IgD-negative memory B cell (primary cell): ENCODE measurements at regions not wholly inside any gene's neighbourhood (a gene's known extent, or its start where the extent isn't known, plus 50 kb on each side); places are given as distances from the start of the nearest gene placed in this dataset.
"Not testable (repeated sequence)": the region's sequence is repeated elsewhere in the genome, so short reads cannot be mapped to it uniquely, and the experiment has no call there.

ENCODE experiments used
- H3K27ac Mint-ChIP-seq, 3 donors: one replicate each; pipeline ENCODE4 v1.8.0; 2020 to 2022; ENCODE audit warnings: mild to moderate bottlenecking in 3 of 3, mixed read lengths in 3 of 3, moderate library complexity in 1 of 3
- H3K27me3 Mint-ChIP-seq: one replicate; pipeline ENCODE4 v1.8.0; 2021; ENCODE audit warnings: mixed read lengths
- H3K36me3 Mint-ChIP-seq: one replicate; pipeline ENCODE4 v1.8.0; 2020; ENCODE audit warnings: mild to moderate bottlenecking, mixed read lengths
- H3K4me1 Mint-ChIP-seq, 3 donors: one replicate each; pipeline ENCODE4 v1.8.0; 2020 to 2022; ENCODE audit warnings: mixed read lengths in 3 of 3, mild to moderate bottlenecking in 1 of 3
- H3K4me3 Mint-ChIP-seq, 4 donors: one replicate each; pipeline ENCODE4 v1.8.0; 2020 to 2022; ENCODE audit warnings: mild to moderate bottlenecking in 4 of 4, mixed read lengths in 4 of 4, moderate library complexity in 3 of 4
- H3K9me3 Mint-ChIP-seq, 3 donors: one replicate each; pipeline ENCODE4 v1.8.0; 2020 to 2021; ENCODE audit warnings: mixed read lengths in 3 of 3, mild to moderate bottlenecking in 1 of 3

GRCh38 chr4:79266136-79266535 is 59.7 kb downstream of the NAA11 start:
- Mint-ChIP-seq H3K4me1 (no peaks in the 10 kb centered on the region), H3K36me3 (peaks cover 2% of the 10 kb centered on the region), H3K27ac (no peak overlapping the region), H3K9me3 (no peaks in the 10 kb centered on the region), H3K27me3 (no peaks in the 10 kb centered on the region), H3K4me3 (no peak overlapping the region)

GRCh38 chr4:79259242-79259641 is 66.6 kb downstream of the NAA11 start:
- Mint-ChIP-seq H3K4me3 (no peak overlapping the region), H3K27ac (no peak overlapping the region), H3K4me1 (no peaks in the 10 kb centered on the region), H3K27me3 (no peaks in the 10 kb centered on the region), H3K36me3 (no peaks in the 10 kb centered on the region), H3K9me3 (peaks cover 0 to 2% (median 0%) of the 10 kb centered on the region in 3 donors)

GRCh38 chr4:79258614-79259176 is 67.2 kb downstream of the NAA11 start:
- Mint-ChIP-seq H3K27ac (no peak overlapping the region), H3K4me3 (no peak overlapping the region), H3K9me3 (peaks cover 0 to 2% (median 0%) of the 10 kb centered on the region in 3 donors), H3K36me3 (no peaks in the 10 kb centered on the region), H3K4me1 (no peaks in the 10 kb centered on the region), H3K27me3 (no peaks in the 10 kb centered on the region)

DNA sequence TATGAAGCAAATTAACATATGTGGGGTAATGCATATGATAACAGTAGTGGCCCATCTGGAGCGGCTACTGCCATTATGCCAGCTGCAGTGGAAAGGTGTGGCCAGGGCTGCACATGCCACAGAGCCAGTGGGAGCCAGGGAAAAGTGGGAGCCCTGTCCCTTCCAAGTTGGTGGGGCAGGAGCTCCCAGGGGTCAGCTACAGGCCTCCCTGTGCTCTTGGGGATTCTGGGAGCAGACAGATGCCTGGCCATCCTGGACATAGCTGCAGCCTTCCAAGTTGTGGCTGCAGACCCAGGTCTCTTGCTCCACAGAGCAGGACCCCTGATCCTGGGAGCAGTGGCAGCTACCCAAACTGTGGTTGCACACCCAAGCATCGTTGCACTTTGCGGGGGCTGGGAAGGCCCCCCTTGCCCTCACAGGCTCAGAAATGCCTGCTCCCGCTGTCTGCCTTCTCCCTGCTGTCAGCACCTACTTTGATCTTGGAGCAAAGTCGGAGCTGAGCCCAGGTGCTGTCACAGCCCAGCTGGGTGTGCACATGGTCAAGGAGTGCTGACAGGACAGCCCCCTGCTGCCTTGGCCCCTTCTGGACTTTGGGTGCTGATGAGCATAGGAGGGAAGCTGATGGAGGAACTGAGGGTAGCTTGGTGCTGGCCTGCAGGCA is 67.8 kb downstream of the NAA11 start:
- H3K4me3 Mint-ChIP-seq, result no peak overlapping the region
- H3K9me3 Mint-ChIP-seq, result peaks cover 0 to 2% (median 0%) of the 10 kb centered on the region in 3 donors
- H3K36me3 Mint-ChIP-seq, result no peaks in the 10 kb centered on the region
- H3K27ac Mint-ChIP-seq, result no peak overlapping the region
- no peaks in the 10 kb centered on the region for H3K27me3 Mint-ChIP-seq
- H3K4me1 Mint-ChIP-seq, result no peaks in the 10 kb centered on the region

DNA sequence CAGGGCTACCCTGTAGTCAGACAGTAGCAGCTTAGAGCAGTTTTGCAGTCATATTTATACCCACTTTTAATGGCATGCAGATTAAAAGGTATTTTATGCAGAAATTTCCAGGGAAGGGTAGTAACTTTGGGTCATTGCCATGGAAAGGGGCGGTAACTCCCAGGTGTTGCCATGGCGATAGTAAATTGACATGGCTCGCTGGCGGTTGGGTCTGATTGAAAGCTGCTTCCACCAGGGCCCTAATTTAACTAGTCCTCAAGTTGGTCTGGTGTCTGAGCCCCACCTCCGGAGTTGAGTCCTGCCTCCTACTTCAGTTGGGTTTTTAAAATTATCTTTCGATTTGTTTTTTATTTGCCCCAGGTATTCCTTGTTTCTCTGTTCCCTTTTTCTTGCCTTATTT is 70.1 kb downstream of the NAA11 start:
- no peaks in the 10 kb centered on the region for H3K4me1 Mint-ChIP-seq
- peaks cover 0 to 2% (median 0%) of the 10 kb centered on the region in 3 donors for H3K9me3 Mint-ChIP-seq
- H3K36me3 Mint-ChIP-seq, result no peaks in the 10 kb centered on the region
- no peak overlapping the region for H3K27ac Mint-ChIP-seq
- no peak overlapping the region for H3K4me3 Mint-ChIP-seq
- H3K27me3 Mint-ChIP-seq, result no peaks in the 10 kb centered on the region

DNA sequence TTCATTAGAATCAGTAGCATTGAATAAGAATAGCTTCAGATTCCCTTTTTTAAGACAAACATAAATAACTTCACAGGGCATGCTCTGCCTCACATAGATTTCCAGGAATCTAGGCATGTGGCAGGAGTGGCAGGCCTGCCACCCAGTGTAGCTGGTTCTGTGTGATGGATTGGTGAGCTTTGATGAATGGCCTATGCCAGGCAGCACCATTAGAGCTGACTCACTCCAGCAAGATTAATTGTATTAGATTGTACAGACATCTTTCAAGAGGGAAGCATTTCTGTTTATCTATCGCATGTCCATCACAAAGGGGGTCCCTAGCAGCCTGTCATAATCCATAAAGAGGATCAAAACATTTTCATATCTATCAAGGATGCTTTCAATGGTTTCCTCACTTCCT is 71.9 kb downstream of the NAA11 start:
- no peaks in the 10 kb centered on the region for H3K27me3 Mint-ChIP-seq
- no peaks in the 10 kb centered on the region for H3K4me1 Mint-ChIP-seq
- peaks cover 0 to 2% (median 0%) of the 10 kb centered on the region in 3 donors for H3K9me3 Mint-ChIP-seq
- H3K36me3 Mint-ChIP-seq, result no peaks in the 10 kb centered on the region
- H3K27ac Mint-ChIP-seq, result no peak overlapping the region
- H3K4me3 Mint-ChIP-seq, result no peak overlapping the region

DNA sequence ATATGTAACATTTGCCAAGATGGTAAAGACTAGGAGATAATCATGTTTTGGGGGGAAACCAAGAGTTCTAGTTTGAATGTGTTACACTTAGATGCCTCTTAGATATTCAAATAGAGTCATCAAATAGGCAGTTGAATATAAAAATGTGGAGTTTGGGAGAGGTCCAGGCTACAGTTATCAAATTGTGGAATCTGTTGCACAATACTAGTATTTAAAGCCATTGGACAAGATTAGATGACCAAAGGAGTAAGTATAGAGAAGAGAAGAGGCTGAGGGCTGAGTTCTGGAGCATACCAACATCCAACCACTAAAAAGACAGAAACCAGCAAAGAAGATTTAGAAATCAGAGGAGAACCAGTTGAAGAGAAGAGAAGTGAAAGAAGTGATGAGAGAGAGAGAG is 72.7 kb downstream of the NAA11 start:
- Mint-ChIP-seq H3K36me3 (no peaks in the 10 kb centered on the region), H3K9me3 (peaks cover 0 to 2% (median 0%) of the 10 kb centered on the region in 3 donors), H3K27ac (no peak overlapping the region), H3K4me1 (no peaks in the 10 kb centered on the region), H3K4me3 (no peak overlapping the region), H3K27me3 (peaks cover 3% of the 10 kb centered on the region)

- no peak overlapping the region for H3K4me3 Mint-ChIP-seq
- peaks cover 0 to 3% (median 0%) of the 10 kb centered on the region in 3 donors for H3K4me1 Mint-ChIP-seq
- peaks cover 4% of the 10 kb centered on the region for H3K27me3 Mint-ChIP-seq
- no peaks in the 10 kb centered on the region for H3K36me3 Mint-ChIP-seq
- H3K27ac Mint-ChIP-seq, result no peak overlapping the region
- peaks cover 0 to 2% (median 1%) of the 10 kb centered on the region in 3 donors for H3K9me3 Mint-ChIP-seq
Observed at GRCh38 chr4:79250887-79251286, 75.0 kb downstream of the NAA11 start.

DNA sequence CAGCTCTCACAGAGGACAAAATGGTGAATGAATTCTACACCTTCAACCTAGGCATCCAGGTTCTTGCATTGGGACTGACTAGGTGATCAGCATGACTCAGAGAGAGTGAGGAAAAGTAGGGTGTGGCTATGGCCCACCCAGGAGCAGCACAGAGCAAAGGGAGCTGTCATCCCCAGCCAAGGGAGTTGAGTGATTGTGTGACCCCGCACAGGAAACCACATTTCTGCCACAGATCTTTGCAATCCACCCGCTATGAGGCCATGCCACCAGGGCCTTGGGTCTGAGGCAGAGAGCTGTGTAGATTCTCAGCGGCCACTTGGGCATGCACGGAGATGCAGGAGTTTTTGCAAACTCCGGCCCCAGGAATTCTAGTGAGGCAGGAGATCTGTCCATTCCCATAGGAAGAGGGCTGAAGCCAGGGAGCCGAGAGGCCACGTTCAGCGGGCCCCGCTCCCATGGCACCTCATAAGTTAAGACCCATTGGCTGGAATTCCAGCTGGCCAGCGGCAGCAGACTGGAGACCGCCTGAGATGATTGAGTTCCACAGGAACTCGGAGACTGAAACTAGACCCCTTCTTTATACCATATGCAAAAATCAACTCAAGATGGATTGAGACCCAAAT is 75.9 kb downstream of the NAA11 start:
- Mint-ChIP-seq H3K36me3 (no peaks in the 10 kb centered on the region), H3K4me1 (peaks cover 0 to 3% (median 0%) of the 10 kb centered on the region in 3 donors), H3K27me3 (peaks cover 4% of the 10 kb centered on the region), H3K27ac (no peak overlapping the region), H3K4me3 (no peak overlapping the region), H3K9me3 (peaks cover 0 to 2% (median 2%) of the 10 kb centered on the region in 3 donors)

DNA sequence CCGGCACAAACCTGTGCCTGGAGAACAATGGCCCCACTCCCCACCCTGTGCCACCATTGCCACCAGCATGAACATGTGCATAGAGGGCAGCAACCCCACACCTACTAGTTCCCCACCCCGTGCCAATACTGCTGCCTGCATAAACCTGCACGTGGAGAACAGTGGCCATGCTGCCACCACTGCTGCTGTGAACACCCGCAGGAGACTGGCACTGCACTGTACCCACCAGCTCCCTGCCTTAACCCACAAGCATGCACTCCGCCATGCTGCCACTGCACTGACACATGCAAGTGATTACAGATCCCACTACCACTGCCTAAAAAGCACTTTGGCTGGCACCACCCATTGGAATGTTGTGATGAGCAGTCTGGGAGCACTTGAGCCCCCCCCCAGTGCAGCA is 77.3 kb downstream of the NAA11 start:
- H3K4me1 Mint-ChIP-seq, result peaks cover 0 to 3% (median 0%) of the 10 kb centered on the region in 3 donors
- H3K9me3 Mint-ChIP-seq, result peaks cover 0 to 2% (median 2%) of the 10 kb centered on the region in 3 donors
- H3K36me3 Mint-ChIP-seq, result no peaks in the 10 kb centered on the region
- H3K27me3 Mint-ChIP-seq, result peaks cover 4% of the 10 kb centered on the region
- H3K27ac Mint-ChIP-seq, result no peak overlapping the region
- no peak overlapping the region for H3K4me3 Mint-ChIP-seq

DNA sequence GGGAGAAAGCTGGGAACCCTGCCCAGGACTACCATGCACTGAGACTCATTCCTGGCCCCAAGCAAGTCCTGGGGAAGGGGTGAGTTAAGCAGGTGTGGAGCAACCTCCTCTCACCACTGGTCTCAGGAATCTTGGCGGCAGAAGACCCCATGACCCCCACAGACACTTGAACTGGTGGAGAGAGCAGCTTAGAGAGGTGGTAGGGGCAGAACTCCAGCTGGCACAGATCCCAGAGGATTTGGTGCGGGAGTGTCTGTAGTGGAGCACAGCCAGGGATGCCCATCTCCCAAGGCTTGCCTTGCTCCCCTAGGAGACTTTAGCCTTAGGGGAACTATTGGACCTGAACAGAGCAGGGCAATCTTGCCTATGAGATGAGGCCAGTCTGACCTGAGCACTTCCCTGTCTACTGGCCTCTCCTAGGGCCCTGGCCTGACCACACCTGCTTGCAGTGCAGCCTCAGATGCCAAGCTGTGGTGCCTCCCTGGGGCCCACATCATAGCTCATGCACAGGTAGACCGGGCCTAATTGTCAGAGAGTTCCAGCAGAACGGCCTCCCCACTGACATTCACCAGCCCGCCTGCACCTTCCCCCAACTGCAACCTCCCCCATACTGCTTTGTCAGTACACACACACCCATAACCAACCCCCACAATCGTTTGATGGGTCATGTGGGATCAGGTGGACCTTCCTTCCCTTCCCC is 78.0 kb downstream of the NAA11 start:
- Mint-ChIP-seq H3K36me3 (no peaks in the 10 kb centered on the region), H3K27ac (no peak overlapping the region), H3K9me3 (peaks cover 0 to 3% (median 2%) of the 10 kb centered on the region in 3 donors), H3K4me3 (no peak overlapping the region), H3K4me1 (peaks cover 0 to 3% (median 0%) of the 10 kb centered on the region in 3 donors), H3K27me3 (peaks cover 4% of the 10 kb centered on the region)

GRCh38 chr4:79245200-79245940 is 80.5 kb downstream of the NAA11 start:
- not testable (repeated sequence) for H3K36me3 Mint-ChIP-seq, H3K9me3 Mint-ChIP-seq

GRCh38 chr4:79241846-79242245 is 84.0 kb downstream of the NAA11 start:
- Mint-ChIP-seq H3K36me3 (no peaks in the 10 kb centered on the region), H3K4me3 (no peak overlapping the region), H3K27ac (no peak overlapping the region), H3K27me3 (peaks cover 6% of the 10 kb centered on the region), H3K9me3 (peaks cover 0 to 3% (median 0%) of the 10 kb centered on the region in 3 donors), H3K4me1 (no peaks in the 10 kb centered on the region)

More at GRCh38 chr4:79245200-79245940, 80.5 kb downstream of the NAA11 start:
- not testable (repeated sequence) for H3K4me1 Mint-ChIP-seq, H3K27me3 Mint-ChIP-seq, H3K4me3 Mint-ChIP-seq, H3K27ac Mint-ChIP-seq

DNA sequence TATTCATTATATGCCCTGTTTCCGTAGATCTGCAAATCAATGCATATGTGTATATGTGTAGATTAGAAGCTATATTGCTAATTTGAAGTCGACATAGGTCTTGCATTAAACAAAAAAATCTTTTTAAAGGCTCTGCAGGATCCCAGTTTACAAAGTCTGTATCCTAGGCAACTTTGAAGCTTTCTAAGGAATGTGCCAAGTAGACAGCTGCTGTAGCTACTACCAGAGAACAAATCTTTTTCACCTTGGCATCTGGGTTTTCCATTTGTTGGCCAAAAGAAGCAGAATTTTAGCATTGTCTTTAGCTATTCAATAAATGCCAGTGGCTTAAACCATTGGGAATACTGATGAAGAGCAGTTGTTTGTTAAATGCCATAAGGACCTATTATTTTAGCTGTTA is 88.0 kb downstream of the NAA11 start:
- H3K27me3 Mint-ChIP-seq, result peaks cover 6% of the 10 kb centered on the region
- H3K4me1 Mint-ChIP-seq, result no peaks in the 10 kb centered on the region
- no peak overlapping the region for H3K4me3 Mint-ChIP-seq
- H3K36me3 Mint-ChIP-seq, result no peaks in the 10 kb centered on the region
- H3K27ac Mint-ChIP-seq, result no peak overlapping the region
- no peaks in the 10 kb centered on the region for H3K9me3 Mint-ChIP-seq

GRCh38 chr4:79236785-79237184 is 89.1 kb downstream of the NAA11 start:
- H3K36me3 Mint-ChIP-seq, result no peaks in the 10 kb centered on the region
- no peaks in the 10 kb centered on the region for H3K4me1 Mint-ChIP-seq
- H3K9me3 Mint-ChIP-seq, result no peaks in the 10 kb centered on the region
- H3K4me3 Mint-ChIP-seq, result no peak overlapping the region
- H3K27ac Mint-ChIP-seq, result no peak overlapping the region
- H3K27me3 Mint-ChIP-seq, result peaks cover 6% of the 10 kb centered on the region
